HG03139 (cell line): ENCODE measurements at regions not wholly inside any gene's neighbourhood (a gene's known extent, or its start where the extent isn't known, plus 50 kb on each side); places are given as distances from the start of the nearest gene placed in this dataset.
A peak's percentile ranks its signal among the peaks of the same experiment; 100 is the strongest.
"Not testable (repeated sequence)": the region's sequence is repeated elsewhere in the genome, so short reads cannot be mapped to it uniquely, and the experiment has no call there.

Experiments
- ATAC-seq: cut with Tn5 transposase; IDR thresholded peaks from one replicate; pipeline ENCODE4 v1.9.1; 2021; ENCODE audit not compliant: unreplicated experiment

GRCh38 chr14:42555365-42555764 is 948.7 kb downstream of the LRFN5 start:
- ATAC-seq: no peak

GRCh38 chr14:42554091-42554490 is 947.4 kb downstream of the LRFN5 start:
- no peak for ATAC-seq

- no peak for ATAC-seq
Measured at GRCh38 chr14:42550310-42550709, 943.6 kb downstream of the LRFN5 start.

- ATAC-seq: no peak
Measured at GRCh38 chr14:42548349-42548748, 941.7 kb downstream of the LRFN5 start.

GRCh38 chr14:42545636-42546035 is 939.0 kb downstream of the LRFN5 start:
- no peak for ATAC-seq

GRCh38 chr14:42541535-42542001 is 934.9 kb downstream of the LRFN5 start:
- ATAC-seq: no peak

GRCh38 chr14:42535397-42535796 is 928.7 kb downstream of the LRFN5 start:
- no peak for ATAC-seq

GRCh38 chr14:42533476-42533875 is 926.8 kb downstream of the LRFN5 start:
- ATAC-seq: no peak

GRCh38 chr14:42532194-42532593 is 925.5 kb downstream of the LRFN5 start:
- no peak for ATAC-seq

- ATAC-seq: no peak
Measured at GRCh38 chr14:42527141-42527540, 920.5 kb downstream of the LRFN5 start.

- peak; percentile 75 for ATAC-seq
Measured at GRCh38 chr14:42523666-42524065, 917.0 kb downstream of the LRFN5 start.

- ATAC-seq: no peak
Measured at GRCh38 chr14:42517806-42518500, 911.3 kb downstream of the LRFN5 start.

GRCh38 chr14:42513837-42514236 is 907.2 kb downstream of the LRFN5 start:
- ATAC-seq: no peak

GRCh38 chr14:42510071-42510470 is 903.4 kb downstream of the LRFN5 start:
- ATAC-seq: no peak

- ATAC-seq: no peak
Measured at GRCh38 chr14:42508209-42508946, 901.7 kb downstream of the LRFN5 start.

- ATAC-seq: no peak
Measured at GRCh38 chr14:42504433-42504832, 897.8 kb downstream of the LRFN5 start.

- ATAC-seq: no peak
Measured at GRCh38 chr14:42499137-42499536, 892.5 kb downstream of the LRFN5 start.

GRCh38 chr14:42490536-42490935 is 883.9 kb downstream of the LRFN5 start:
- ATAC-seq: no peak

GRCh38 chr14:42488965-42489364 is 882.3 kb downstream of the LRFN5 start:
- no peak for ATAC-seq

- ATAC-seq: not testable (repeated sequence)
Measured at GRCh38 chr14:42482345-42482971, 875.8 kb downstream of the LRFN5 start.

- ATAC-seq: not testable (repeated sequence)
Measured at GRCh38 chr14:42481714-42482113, 875.0 kb downstream of the LRFN5 start.

GRCh38 chr14:42480255-42480654 is 873.6 kb downstream of the LRFN5 start:
- ATAC-seq: no peak
